GM19238 (cell line): ENCODE measurements at regions not wholly inside any gene's neighbourhood (a gene's known extent, or its start where the extent isn't known, plus 50 kb on each side); places are given as distances from the start of the nearest gene placed in this dataset.
"Not testable (repeated sequence)": the region's sequence is repeated elsewhere in the genome, so short reads cannot be mapped to it uniquely, and the experiment has no call there.

Experiments
- DNase-seq: peaks from one replicate; pipeline ENCODE4 v3.0.0; 2011; ENCODE audit warnings: low spot score; ENCODE audit not compliant: insufficient read length

- DNase-seq = no peak
These were observed 454.6 kb upstream of the CD180 start for GRCh38 chr5:67651180-67651579.

- DNase-seq = no peak
These were observed 451.6 kb upstream of the CD180 start for GRCh38 chr5:67648201-67648671.

GRCh38 chr5:67647772-67648171, 451.2 kb upstream of the CD180 start:
- DNase-seq = no peak

- DNase-seq = no peak
These were observed 447.8 kb upstream of the CD180 start for GRCh38 chr5:67644221-67644920.

- DNase-seq = no peak
These were observed 446.9 kb upstream of the CD180 start for GRCh38 chr5:67643536-67643935.

- no peak for DNase-seq
These were observed 443.4 kb upstream of the CD180 start for GRCh38 chr5:67639976-67640375.

GRCh38 chr5:67639313-67639712, 442.7 kb upstream of the CD180 start:
- DNase-seq = no peak

- DNase-seq = no peak
These were observed 440.4 kb upstream of the CD180 start for GRCh38 chr5:67636850-67637524.

GRCh38 chr5:67636091-67636490, 439.5 kb upstream of the CD180 start:
- no peak for DNase-seq

- DNase-seq = not testable (repeated sequence)
These were observed 430.5 kb upstream of the CD180 start for GRCh38 chr5:67627079-67627478.

- DNase-seq = no peak
These were observed 426.5 kb upstream of the CD180 start for GRCh38 chr5:67623078-67623477.

- DNase-seq = no peak
These were observed 424.1 kb upstream of the CD180 start for GRCh38 chr5:67620424-67621397.

GRCh38 chr5:67619636-67620035, 423.0 kb upstream of the CD180 start:
- no peak for DNase-seq

GRCh38 chr5:67619235-67619634, 422.6 kb upstream of the CD180 start:
- no peak for DNase-seq

GRCh38 chr5:67617051-67617450, 420.5 kb upstream of the CD180 start:
- DNase-seq = no peak

GRCh38 chr5:67612961-67613360, 416.4 kb upstream of the CD180 start:
- DNase-seq = no peak

GRCh38 chr5:67610186-67610912, 413.8 kb upstream of the CD180 start:
- no peak for DNase-seq

- DNase-seq = no peak
These were observed 411.4 kb upstream of the CD180 start for GRCh38 chr5:67607958-67608357.

- DNase-seq = no peak
These were observed 410.0 kb upstream of the CD180 start for GRCh38 chr5:67606586-67606947.

GRCh38 chr5:67605730-67606585, 409.4 kb upstream of the CD180 start:
- DNase-seq = no peak
